K562 (cell line): ENCODE measurements at regions not wholly inside any gene's neighbourhood (a gene's known extent, or its start where the extent isn't known, plus 50 kb on each side); places are given as distances from the start of the nearest gene placed in this dataset.

Experiments
- ATF4 ChIP-seq: fragments of 450-650 bp; formaldehyde crosslinking; IDR thresholded peaks from 2 replicates; pipeline ENCODE4 v1.4.0; 2022; ENCODE audit warnings: mild to moderate bottlenecking, moderate library complexity
- CLOCK ChIP-seq: fragments of 250-450 bp; sonication (Bioruptor Pico); IDR thresholded peaks from 2 replicates; pipeline ENCODE4 v1.4.0; 2020; ENCODE audit warnings: mild to moderate bottlenecking, moderate library complexity, borderline replicate concordance
- CTCF ChIP-seq, 3 experiments: IDR thresholded peaks in 2 of 3; conservative IDR thresholded peaks in 1 of 3; 2 replicates each; pipeline ENCODE4 v1.5.1; 2011 to 2012; ENCODE audit warnings: low read length in 3 of 3, mild to moderate bottlenecking in 3 of 3, control low read depth in 2 of 3, improper control_type of control experiment in 1 of 3, inconsistent platforms in 1 of 3, low read depth in 1 of 3, mixed read lengths in 1 of 3, moderate library complexity in 1 of 3; ENCODE audit not compliant: insufficient read depth in 2 of 3
- DMBX1 ChIP-seq: fragments of 250-450 bp; sonication (Bioruptor Pico); IDR thresholded peaks from 2 replicates; pipeline ENCODE4 v1.8.0; 2022; ENCODE audit warnings: inconsistent platforms, mild to moderate bottlenecking, moderate library complexity, borderline replicate concordance
- ELF1 ChIP-seq: fragments of 200-800 bp; sonication (Bioruptor generic); IDR thresholded peaks from 2 replicates; pipeline ENCODE4 v1.6.1; 2016; ENCODE audit warnings: missing genetic modification characterization, missing compliant biosample characterization
- FOXJ3 ChIP-seq: sonication (generic); formaldehyde crosslinking; IDR thresholded peaks from 2 replicates; pipeline ENCODE4 v1.4.0; 2020; ENCODE audit warnings: mild to moderate bottlenecking, missing genetic modification reagents
- HBP1 ChIP-seq: fragments of 450-650 bp; formaldehyde crosslinking; IDR thresholded peaks from 2 replicates; pipeline ENCODE4 v1.4.0; 2022; ENCODE audit warnings: missing genetic modification characterization
- MCM5 ChIP-seq: fragments of 450-650 bp; IDR thresholded peaks from 2 replicates; pipeline ENCODE4 v1.6.1; 2016; ENCODE audit warnings: low read depth
- MYC ChIP-seq, 2 experiments: fragments of 250-450 bp in 1 of 2; sonication (Bioruptor Pico) in 1 of 2; IDR thresholded peaks; 2 replicates each; pipeline versions ENCODE4 v1.5.1 to v1.6.1; 2012 to 2021; ENCODE audit warnings: low read depth in 2 of 2, borderline replicate concordance in 1 of 2, improper control_type of control experiment in 1 of 2, low read length in 1 of 2, mild to moderate bottlenecking in 1 of 2, moderate library complexity in 1 of 2
- SRSF3 ChIP-seq: fragments of 200-400 bp; formaldehyde crosslinking; IDR thresholded peaks from 2 replicates; pipeline ENCODE4 v1.6.1; 2016; ENCODE audit warnings: mild to moderate bottlenecking, low read length, moderate library complexity; ENCODE audit not compliant: insufficient read depth
- TBL1XR1 ChIP-seq, 2 experiments: IDR thresholded peaks; 2 replicates each; pipeline ENCODE4 v1.6.1; 2012; ENCODE audit warnings: improper control_type of control experiment in 2 of 2, low read length in 2 of 2, mild to moderate bottlenecking in 1 of 2
- USF2 ChIP-seq: sonication (generic); formaldehyde crosslinking; IDR thresholded peaks from 2 replicates; pipeline ENCODE4 v1.5.0; 2020; ENCODE audit warnings: missing genetic modification reagents
- ZNF347 ChIP-seq: fragments of 450-650 bp; formaldehyde crosslinking; IDR thresholded peaks from 2 replicates; pipeline ENCODE4 v1.4.0; 2020; ENCODE audit warnings: low read depth, mild to moderate bottlenecking, moderate library complexity
- ZNF449 ChIP-seq: fragments of 250-450 bp; sonication (Bioruptor Pico); IDR thresholded peaks from 2 replicates; pipeline ENCODE4 v1.8.0; 2022; ENCODE audit warnings: moderate library complexity, mild to moderate bottlenecking, inconsistent platforms
- ZNF584 ChIP-seq: fragments of 200-800 bp; sonication (Bioruptor generic); IDR thresholded peaks from 2 replicates; pipeline ENCODE4 v1.6.1; 2016; ENCODE audit warnings: low read depth, mild to moderate bottlenecking, missing genetic modification characterization, missing compliant biosample characterization
- ZZZ3 ChIP-seq: fragments of 450-650 bp; IDR thresholded peaks from 2 replicates; pipeline ENCODE4 v1.6.1; 2016; ENCODE audit warnings: antibody characterized with exemption, mild to moderate bottlenecking, moderate library complexity

GRCh38 chr18:10261344-10262276 is 192.8 kb upstream of the APCDD1 start (continued):
- TF ChIP-seq ZNF449 (CRISPR knock-in tag) (0 out of 2 replicates have a peak, but pooled peaks have one; percentile 18), MYC (IDR thresholded peaks at IDR 0.05; ENCODE audit: low read depth, low read length) (no peak), MYC (CRISPR knock-in tag; IDR thresholded peaks at IDR 0.05; ENCODE audit: borderline replicate concordance, low read depth) (no peak), MCM5 (no peak), ZNF347 (CRISPR knock-in tag) (no peak), DMBX1 (no peak), FOXJ3 (CRISPR knock-in tag) (no peak), ZNF584 (peak; percentile 72; the same call in 1 of the 2 replicates), USF2 (no peak), CLOCK (CRISPR knock-in tag) (no peak), TBL1XR1 (IDR thresholded peaks at IDR 0.05; ENCODE audit: low read length in 2 of 2) (no peak), ZZZ3 (no peak), ATF4 (peak; percentile 84), ELF1 (peak; percentile 29; the same call in 1 of the 2 replicates), HBP1 (CRISPR knock-in tag) (0 out of 2 replicates have a peak, but pooled peaks have one; percentile 27), CTCF (IDR thresholded peaks at IDR 0.05 in 2 of 3, conservative IDR thresholded peaks at IDR 0.05 in 1 of 3; ENCODE audit: insufficient read depth in 2 of 3, low read depth in 1 of 3, low read length in 3 of 3) (no peak), SRSF3 (no peak)
